B cell (primary cell): ENCODE measurements at regions not wholly inside any gene's neighbourhood (a gene's known extent, or its start where the extent isn't known, plus 50 kb on each side); places are given as distances from the start of the nearest gene placed in this dataset.

Experiments
- CTCF ChIP-seq: fragments of 200-600 bp; IDR thresholded peaks from one replicate; pipeline ENCODE4 v1.8.0; 2022; ENCODE audit warnings: antibody characterized with exemption, mild to moderate bottlenecking
- EZH2 ChIP-seq: IDR thresholded peaks from 2 replicates; pipeline ENCODE4 v1.6.1; 2012; ENCODE audit warnings: borderline replicate concordance, low read depth, mild to moderate bottlenecking, moderate library complexity, low read length; ENCODE audit not compliant: insufficient read depth, poor library complexity, severe bottlenecking

GRCh38 chr2:40872580-40872979 is 420.7 kb upstream of the SLC8A1 start:
- TF ChIP-seq CTCF (no peak), EZH2 (no peak)
